WTC11 (cell line): ENCODE measurements at regions not wholly inside any gene's neighbourhood (a gene's known extent, or its start where the extent isn't known, plus 50 kb on each side); places are given as distances from the start of the nearest gene placed in this dataset.

Source experiments
- ATAC-seq: fragments of 200-7000 bp; cut with Tn5 transposase; 2 replicates; pipeline ENCODE4 v1.10.0; 2021; ENCODE audit warnings: mild to moderate bottlenecking, moderate library complexity
- CTCF ChIA-PET: fragments of 300-600 bp; sonication (Branson Sonifier 250); formaldehyde crosslinking; loops from one replicate; lab custom pipeline; 2021; ENCODE audit warnings: antibody characterized with exemption; lab: Charles Lee
- POLR2A ChIA-PET: fragments of 350-600 bp; sonication (Branson Sonifier 250); formaldehyde crosslinking; loops from one replicate; lab custom pipeline; 2021; ENCODE audit warnings: antibody characterized with exemption; lab: Charles Lee
- DNase-seq: peaks from one replicate; pipeline ENCODE4 v3.0.0; 2021; ENCODE audit warnings: low spot score
- H3K27ac Mint-ChIP-seq: 2 replicates; pipeline ENCODE4 v1.8.0; 2021; ENCODE audit warnings: mixed read lengths
- H3K27me3 Mint-ChIP-seq: 2 replicates; pipeline ENCODE4 v1.8.0; 2021; ENCODE audit warnings: low read depth, mild to moderate bottlenecking, moderate library complexity, mixed read lengths
- H3K36me3 Mint-ChIP-seq: 2 replicates; pipeline ENCODE4 v1.8.0; 2021; ENCODE audit warnings: mixed read lengths
- H3K4me1 Mint-ChIP-seq: 2 replicates; pipeline ENCODE4 v1.8.0; 2022; ENCODE audit warnings: mixed read lengths
- H3K4me3 Mint-ChIP-seq: 2 replicates; pipeline ENCODE4 v1.8.0; 2021; ENCODE audit warnings: mild to moderate bottlenecking, moderate library complexity, mixed read lengths
- H3K9me3 Mint-ChIP-seq: 2 replicates; pipeline ENCODE4 v1.8.0; 2021; ENCODE audit warnings: mixed read lengths
- CBFB ChIP-seq: sonication (generic); formaldehyde crosslinking; IDR thresholded peaks from 2 replicates; pipeline ENCODE4 v1.8.1; 2022; ENCODE audit warnings: mild to moderate bottlenecking, low read depth, missing genetic modification reagents
- CREM ChIP-seq: sonication (generic); formaldehyde crosslinking; IDR thresholded peaks from 2 replicates; pipeline ENCODE4 v1.8.1; 2022; ENCODE audit warnings: mild to moderate bottlenecking, missing genetic modification reagents, moderate library complexity
- MXD4 ChIP-seq: fragments of 250-450 bp; sonication (Bioruptor Pico); IDR thresholded peaks from 2 replicates; pipeline ENCODE4 v1.8.0; 2021; ENCODE audit warnings: mild to moderate bottlenecking, moderate library complexity, borderline replicate concordance
- OVOL2 ChIP-seq: fragments of 250-450 bp; sonication (Bioruptor Pico); IDR thresholded peaks from 2 replicates; pipeline ENCODE4 v1.9.0; 2021; ENCODE audit warnings: mild to moderate bottlenecking, borderline replicate concordance
- ZBTB21 ChIP-seq: sonication (generic); formaldehyde crosslinking; IDR thresholded peaks from 2 replicates; pipeline ENCODE4 v1.8.1; 2023; ENCODE audit warnings: mild to moderate bottlenecking, missing genetic modification reagents, borderline replicate concordance
- ZNF416 ChIP-seq: fragments of 250-450 bp; sonication (Bioruptor Pico); IDR thresholded peaks from 2 replicates; pipeline ENCODE4 v1.9.0; 2021; ENCODE audit warnings: mild to moderate bottlenecking, inconsistent platforms
- TF ChIP-seq, protein P1 (sequence below): sonication (generic); formaldehyde crosslinking; IDR thresholded peaks from 2 replicates; pipeline ENCODE4 v1.8.1; 2022; ENCODE audit warnings: low read depth, mild to moderate bottlenecking, moderate library complexity, missing genetic modification reagents, borderline replicate concordance
- TF ChIP-seq, protein P2 (sequence below): fragments of 250-450 bp; sonication (Bioruptor Pico); IDR thresholded peaks from 2 replicates; pipeline ENCODE4 v2.1.2; 2022; ENCODE audit warnings: mild to moderate bottlenecking, moderate library complexity
- TF ChIP-seq, protein P3 (sequence below): sonication (generic); formaldehyde crosslinking; IDR thresholded peaks from 2 replicates; pipeline ENCODE4 v1.8.1; 2023; ENCODE audit warnings: mild to moderate bottlenecking, missing genetic modification reagents
- TF ChIP-seq, protein P4 (sequence below): fragments of 200-600 bp; IDR thresholded peaks from 2 replicates; pipeline ENCODE4 v1.8.0; 2022; ENCODE audit warnings: antibody characterized with exemption
- TF ChIP-seq, protein P5 (sequence below): fragments of 250-450 bp; sonication (Bioruptor Pico); conservative IDR thresholded peaks from 2 replicates; pipeline ENCODE4 v1.9.0; 2021; ENCODE audit warnings: mild to moderate bottlenecking
- TF ChIP-seq, protein P6 (sequence below): sonication (generic); formaldehyde crosslinking; IDR thresholded peaks from 2 replicates; pipeline ENCODE4 v1.8.1; 2023; ENCODE audit warnings: mild to moderate bottlenecking, missing genetic modification reagents, moderate library complexity
- TF ChIP-seq, protein P7 (sequence below): sonication (generic); formaldehyde crosslinking; conservative IDR thresholded peaks from 2 replicates; pipeline ENCODE4 v1.8.1; 2022; ENCODE audit warnings: mild to moderate bottlenecking, missing genetic modification reagents
- TF ChIP-seq, protein P8 (sequence below): sonication (generic); formaldehyde crosslinking; conservative IDR thresholded peaks from 2 replicates; pipeline ENCODE4 v1.8.1; 2023; ENCODE audit warnings: mild to moderate bottlenecking, low read depth, missing genetic modification reagents, moderate library complexity

DNA sequence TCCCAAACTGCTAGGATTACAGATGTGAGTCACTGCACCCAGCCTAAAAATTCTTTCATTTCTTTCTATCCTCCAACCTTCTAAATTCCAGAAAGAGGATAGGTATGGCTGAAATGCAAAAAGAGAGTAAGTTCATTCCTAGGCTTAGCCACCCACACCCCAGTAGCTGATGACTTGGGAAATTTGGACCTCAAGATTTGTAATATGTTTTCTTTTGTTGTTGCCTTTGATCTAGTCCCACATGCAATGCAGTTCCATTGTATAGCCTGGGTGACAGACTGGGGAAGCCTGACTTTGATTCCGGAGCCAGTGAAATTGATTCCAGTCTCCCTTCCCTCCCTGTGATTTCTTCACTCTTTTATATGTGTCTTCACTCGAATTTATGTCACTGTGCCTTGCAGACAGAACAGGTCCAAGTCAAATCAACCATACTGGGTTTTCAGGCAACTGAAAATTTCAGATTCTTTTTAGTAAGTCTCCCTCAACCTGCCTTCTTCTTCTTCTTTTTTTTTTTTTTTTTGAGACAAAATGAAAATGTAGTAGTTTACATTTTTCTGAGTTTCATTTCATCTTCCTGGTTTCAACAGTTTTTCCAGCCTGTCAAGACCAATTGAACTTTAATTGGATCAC, 176.2 kb upstream of the RBPJ start:
- H3K4me3 Mint-ChIP-seq: no peak overlapping the region
- H3K27ac Mint-ChIP-seq: no peak overlapping the region
- peaks cover 4% of the 10 kb centered on the region for H3K27me3 Mint-ChIP-seq
- peaks cover 12% of the 10 kb centered on the region for H3K9me3 Mint-ChIP-seq
- POLR2A ChIA-PET: no interaction called here
- no peak for ATAC-seq
- TF ChIP-seq, protein P1, sequence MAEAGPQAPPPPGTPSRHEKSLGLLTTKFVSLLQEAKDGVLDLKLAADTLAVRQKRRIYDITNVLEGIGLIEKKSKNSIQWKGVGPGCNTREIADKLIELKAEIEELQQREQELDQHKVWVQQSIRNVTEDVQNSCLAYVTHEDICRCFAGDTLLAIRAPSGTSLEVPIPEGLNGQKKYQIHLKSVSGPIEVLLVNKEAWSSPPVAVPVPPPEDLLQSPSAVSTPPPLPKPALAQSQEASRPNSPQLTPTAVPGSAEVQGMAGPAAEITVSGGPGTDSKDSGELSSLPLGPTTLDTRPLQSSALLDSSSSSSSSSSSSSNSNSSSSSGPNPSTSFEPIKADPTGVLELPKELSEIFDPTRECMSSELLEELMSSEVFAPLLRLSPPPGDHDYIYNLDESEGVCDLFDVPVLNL: no peak
- TF ChIP-seq, protein P2, sequence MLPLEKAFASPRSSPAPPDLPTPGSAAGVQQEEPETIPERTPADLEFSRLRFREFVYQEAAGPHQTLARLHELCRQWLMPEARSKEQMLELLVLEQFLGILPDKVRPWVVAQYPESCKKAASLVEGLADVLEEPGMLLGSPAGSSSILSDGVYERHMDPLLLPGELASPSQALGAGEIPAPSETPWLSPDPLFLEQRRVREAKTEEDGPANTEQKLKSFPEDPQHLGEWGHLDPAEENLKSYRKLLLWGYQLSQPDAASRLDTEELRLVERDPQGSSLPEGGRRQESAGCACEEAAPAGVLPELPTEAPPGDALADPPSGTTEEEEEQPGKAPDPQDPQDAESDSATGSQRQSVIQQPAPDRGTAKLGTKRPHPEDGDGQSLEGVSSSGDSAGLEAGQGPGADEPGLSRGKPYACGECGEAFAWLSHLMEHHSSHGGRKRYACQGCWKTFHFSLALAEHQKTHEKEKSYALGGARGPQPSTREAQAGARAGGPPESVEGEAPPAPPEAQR (CRISPR knock-in tag): no peak
- TF ChIP-seq OVOL2: no peak
- TF ChIP-seq, protein P3, sequence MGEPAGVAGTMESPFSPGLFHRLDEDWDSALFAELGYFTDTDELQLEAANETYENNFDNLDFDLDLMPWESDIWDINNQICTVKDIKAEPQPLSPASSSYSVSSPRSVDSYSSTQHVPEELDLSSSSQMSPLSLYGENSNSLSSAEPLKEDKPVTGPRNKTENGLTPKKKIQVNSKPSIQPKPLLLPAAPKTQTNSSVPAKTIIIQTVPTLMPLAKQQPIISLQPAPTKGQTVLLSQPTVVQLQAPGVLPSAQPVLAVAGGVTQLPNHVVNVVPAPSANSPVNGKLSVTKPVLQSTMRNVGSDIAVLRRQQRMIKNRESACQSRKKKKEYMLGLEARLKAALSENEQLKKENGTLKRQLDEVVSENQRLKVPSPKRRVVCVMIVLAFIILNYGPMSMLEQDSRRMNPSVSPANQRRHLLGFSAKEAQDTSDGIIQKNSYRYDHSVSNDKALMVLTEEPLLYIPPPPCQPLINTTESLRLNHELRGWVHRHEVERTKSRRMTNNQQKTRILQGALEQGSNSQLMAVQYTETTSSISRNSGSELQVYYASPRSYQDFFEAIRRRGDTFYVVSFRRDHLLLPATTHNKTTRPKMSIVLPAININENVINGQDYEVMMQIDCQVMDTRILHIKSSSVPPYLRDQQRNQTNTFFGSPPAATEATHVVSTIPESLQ (CRISPR knock-in tag): no peak
- TF ChIP-seq, protein P4, sequence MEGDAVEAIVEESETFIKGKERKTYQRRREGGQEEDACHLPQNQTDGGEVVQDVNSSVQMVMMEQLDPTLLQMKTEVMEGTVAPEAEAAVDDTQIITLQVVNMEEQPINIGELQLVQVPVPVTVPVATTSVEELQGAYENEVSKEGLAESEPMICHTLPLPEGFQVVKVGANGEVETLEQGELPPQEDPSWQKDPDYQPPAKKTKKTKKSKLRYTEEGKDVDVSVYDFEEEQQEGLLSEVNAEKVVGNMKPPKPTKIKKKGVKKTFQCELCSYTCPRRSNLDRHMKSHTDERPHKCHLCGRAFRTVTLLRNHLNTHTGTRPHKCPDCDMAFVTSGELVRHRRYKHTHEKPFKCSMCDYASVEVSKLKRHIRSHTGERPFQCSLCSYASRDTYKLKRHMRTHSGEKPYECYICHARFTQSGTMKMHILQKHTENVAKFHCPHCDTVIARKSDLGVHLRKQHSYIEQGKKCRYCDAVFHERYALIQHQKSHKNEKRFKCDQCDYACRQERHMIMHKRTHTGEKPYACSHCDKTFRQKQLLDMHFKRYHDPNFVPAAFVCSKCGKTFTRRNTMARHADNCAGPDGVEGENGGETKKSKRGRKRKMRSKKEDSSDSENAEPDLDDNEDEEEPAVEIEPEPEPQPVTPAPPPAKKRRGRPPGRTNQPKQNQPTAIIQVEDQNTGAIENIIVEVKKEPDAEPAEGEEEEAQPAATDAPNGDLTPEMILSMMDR: no peak
- CTCF ChIA-PET: no interaction called here
- peaks cover 13% of the 10 kb centered on the region for H3K4me1 Mint-ChIP-seq
- no peak for DNase-seq
- no peaks in the 10 kb centered on the region for H3K36me3 Mint-ChIP-seq

DNA sequence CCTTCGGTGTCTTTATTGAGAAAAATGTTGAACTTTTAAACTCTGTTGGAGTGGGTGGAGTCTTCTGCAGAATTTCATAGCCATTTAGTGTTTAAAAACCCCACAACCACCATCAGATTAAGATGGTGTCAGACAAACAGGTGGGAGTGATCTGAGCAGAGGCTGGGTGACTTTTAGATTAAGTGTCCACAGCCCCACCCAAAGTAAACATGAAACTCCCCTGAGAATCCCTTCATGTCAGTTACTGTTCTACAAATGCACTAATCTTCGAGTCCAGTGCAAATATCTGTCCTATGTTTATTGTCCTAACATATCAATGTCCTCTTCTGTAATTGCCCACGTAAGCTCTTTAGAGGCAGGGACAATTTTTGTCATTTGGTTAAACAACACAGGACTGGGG, 175.6 kb upstream of the RBPJ start:
- H3K27me3 Mint-ChIP-seq: peaks cover 4% of the 10 kb centered on the region
- ATAC-seq (no peak), DNase-seq (no peak)
- H3K4me3 Mint-ChIP-seq: no peak overlapping the region
- peaks cover 13% of the 10 kb centered on the region for H3K4me1 Mint-ChIP-seq
- peaks cover 15% of the 10 kb centered on the region for H3K9me3 Mint-ChIP-seq
- H3K27ac Mint-ChIP-seq: no peak overlapping the region
- POLR2A ChIA-PET: no interaction called here
- no peaks in the 10 kb centered on the region for H3K36me3 Mint-ChIP-seq
- CTCF ChIA-PET: no interaction called here
- no peak for TF ChIP-seq ZBTB21 (CRISPR knock-in tag)
- TF ChIP-seq, protein P3 (CRISPR knock-in tag): no peak
- TF ChIP-seq, protein P2 (CRISPR knock-in tag): no peak
- TF ChIP-seq CREM (CRISPR knock-in tag): no peak
- TF ChIP-seq, protein P1: no peak
- no peak for TF ChIP-seq ZNF416 (CRISPR knock-in tag)
- TF ChIP-seq, protein P5, sequence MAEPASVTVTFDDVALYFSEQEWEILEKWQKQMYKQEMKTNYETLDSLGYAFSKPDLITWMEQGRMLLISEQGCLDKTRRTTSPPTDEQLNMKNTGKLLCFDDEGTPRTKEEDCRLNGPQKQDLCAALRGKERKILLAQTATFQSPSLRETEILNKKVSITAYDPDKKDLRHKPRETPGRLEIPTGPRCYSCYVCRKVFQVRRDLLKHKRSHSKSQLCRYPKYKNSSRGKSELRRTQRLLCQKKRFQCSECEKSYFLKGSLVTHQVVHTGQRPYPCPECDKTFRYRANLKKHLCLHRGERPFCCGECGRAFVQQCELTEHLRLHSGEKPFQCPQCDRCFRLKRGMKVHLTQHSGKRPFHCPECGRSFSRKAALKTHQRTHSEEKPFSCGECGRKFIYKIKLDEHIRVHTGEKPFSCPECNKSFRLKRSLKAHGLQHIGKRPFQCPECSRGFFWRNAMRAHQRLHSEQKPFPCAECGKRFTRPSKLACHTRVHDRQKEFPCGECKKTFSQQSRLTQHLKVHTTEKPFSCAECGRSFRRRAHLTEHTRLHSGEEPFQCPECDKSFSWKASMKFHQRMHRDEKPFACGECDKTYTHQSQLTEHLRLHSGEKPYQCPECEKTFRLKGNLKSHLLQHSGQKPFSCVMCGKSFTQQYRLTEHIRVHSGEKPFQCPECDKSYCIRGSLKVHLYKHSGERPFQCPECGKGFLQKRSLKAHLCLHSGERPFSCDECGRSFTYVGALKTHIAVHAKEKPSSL (CRISPR knock-in tag): no peak
- TF ChIP-seq, protein P6, sequence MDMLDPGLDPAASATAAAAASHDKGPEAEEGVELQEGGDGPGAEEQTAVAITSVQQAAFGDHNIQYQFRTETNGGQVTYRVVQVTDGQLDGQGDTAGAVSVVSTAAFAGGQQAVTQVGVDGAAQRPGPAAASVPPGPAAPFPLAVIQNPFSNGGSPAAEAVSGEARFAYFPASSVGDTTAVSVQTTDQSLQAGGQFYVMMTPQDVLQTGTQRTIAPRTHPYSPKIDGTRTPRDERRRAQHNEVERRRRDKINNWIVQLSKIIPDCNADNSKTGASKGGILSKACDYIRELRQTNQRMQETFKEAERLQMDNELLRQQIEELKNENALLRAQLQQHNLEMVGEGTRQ (CRISPR knock-in tag): no peak
- no peak for TF ChIP-seq CBFB
- TF ChIP-seq, protein P7, sequence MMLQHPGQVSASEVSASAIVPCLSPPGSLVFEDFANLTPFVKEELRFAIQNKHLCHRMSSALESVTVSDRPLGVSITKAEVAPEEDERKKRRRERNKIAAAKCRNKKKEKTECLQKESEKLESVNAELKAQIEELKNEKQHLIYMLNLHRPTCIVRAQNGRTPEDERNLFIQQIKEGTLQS: no peak
- TF ChIP-seq, protein P8, sequence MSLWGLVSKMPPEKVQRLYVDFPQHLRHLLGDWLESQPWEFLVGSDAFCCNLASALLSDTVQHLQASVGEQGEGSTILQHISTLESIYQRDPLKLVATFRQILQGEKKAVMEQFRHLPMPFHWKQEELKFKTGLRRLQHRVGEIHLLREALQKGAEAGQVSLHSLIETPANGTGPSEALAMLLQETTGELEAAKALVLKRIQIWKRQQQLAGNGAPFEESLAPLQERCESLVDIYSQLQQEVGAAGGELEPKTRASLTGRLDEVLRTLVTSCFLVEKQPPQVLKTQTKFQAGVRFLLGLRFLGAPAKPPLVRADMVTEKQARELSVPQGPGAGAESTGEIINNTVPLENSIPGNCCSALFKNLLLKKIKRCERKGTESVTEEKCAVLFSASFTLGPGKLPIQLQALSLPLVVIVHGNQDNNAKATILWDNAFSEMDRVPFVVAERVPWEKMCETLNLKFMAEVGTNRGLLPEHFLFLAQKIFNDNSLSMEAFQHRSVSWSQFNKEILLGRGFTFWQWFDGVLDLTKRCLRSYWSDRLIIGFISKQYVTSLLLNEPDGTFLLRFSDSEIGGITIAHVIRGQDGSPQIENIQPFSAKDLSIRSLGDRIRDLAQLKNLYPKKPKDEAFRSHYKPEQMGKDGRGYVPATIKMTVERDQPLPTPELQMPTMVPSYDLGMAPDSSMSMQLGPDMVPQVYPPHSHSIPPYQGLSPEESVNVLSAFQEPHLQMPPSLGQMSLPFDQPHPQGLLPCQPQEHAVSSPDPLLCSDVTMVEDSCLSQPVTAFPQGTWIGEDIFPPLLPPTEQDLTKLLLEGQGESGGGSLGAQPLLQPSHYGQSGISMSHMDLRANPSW (CRISPR knock-in tag): no peak
- TF ChIP-seq MXD4 (CRISPR knock-in tag): no peak
